Esophagus (tissue), 2 donors: ENCODE measurements at regions not wholly inside any gene's neighbourhood (a gene's known extent, or its start where the extent isn't known, plus 50 kb on each side); places are given as distances from the start of the nearest gene placed in this dataset.
"Not testable (repeated sequence)": the region's sequence is repeated elsewhere in the genome, so short reads cannot be mapped to it uniquely, and the experiment has no call there.

ENCODE experiments used
- H3K27ac ChIP-seq, 2 donors: one replicate each; pipeline ENCODE4 v1.5.1; 2013; ENCODE audit warnings: low read depth in 2 of 2, mild to moderate bottlenecking in 2 of 2, inconsistent platforms in 1 of 2, low read length in 1 of 2, moderate library complexity in 1 of 2
- H3K27me3 ChIP-seq, 2 donors: one replicate each; pipeline ENCODE4 v1.6.1; 2013; ENCODE audit warnings: low read length in 2 of 2, control low read depth in 1 of 2, mild to moderate bottlenecking in 1 of 2; ENCODE audit not compliant: insufficient read depth in 2 of 2, control insufficient read depth in 1 of 2
- H3K36me3 ChIP-seq, 2 donors: one replicate each; pipeline ENCODE4 v1.6.1; 2013; ENCODE audit warnings: low read length in 1 of 2; ENCODE audit not compliant: control insufficient read depth in 2 of 2, insufficient read depth in 2 of 2
- H3K4me1 ChIP-seq, 2 donors: one replicate each; pipeline ENCODE4 v1.6.1; 2013; ENCODE audit warnings: low read length in 1 of 2; ENCODE audit not compliant: control insufficient read depth in 2 of 2, insufficient read depth in 2 of 2
- H3K4me3 ChIP-seq, 2 donors: one replicate each; pipeline ENCODE4 v1.5.1; 2013; ENCODE audit warnings: low read length in 2 of 2, mild to moderate bottlenecking in 2 of 2, low read depth in 1 of 2, moderate library complexity in 1 of 2
- H3K9me3 ChIP-seq, 2 donors: one replicate each; pipeline ENCODE4 v1.6.1; 2013; ENCODE audit warnings: mild to moderate bottlenecking in 2 of 2, low read depth in 1 of 2, low read length in 1 of 2, moderate library complexity in 1 of 2; ENCODE audit not compliant: control insufficient read depth in 2 of 2, insufficient read depth in 1 of 2
- WGBS, 2 donors: extraction: QIAGEN DNeasy Blood & Tissue Kit; methylation state at CpG; one replicate each; pipeline ENCODE4 v1.1.7; 2013; 5-methylcytosine and 5-hydroxymethylcytosine counted together
- donor health status: healthy with polysubstance abuse.
- donor health status: Bipolar disorder and iron deficiency.

DNA sequence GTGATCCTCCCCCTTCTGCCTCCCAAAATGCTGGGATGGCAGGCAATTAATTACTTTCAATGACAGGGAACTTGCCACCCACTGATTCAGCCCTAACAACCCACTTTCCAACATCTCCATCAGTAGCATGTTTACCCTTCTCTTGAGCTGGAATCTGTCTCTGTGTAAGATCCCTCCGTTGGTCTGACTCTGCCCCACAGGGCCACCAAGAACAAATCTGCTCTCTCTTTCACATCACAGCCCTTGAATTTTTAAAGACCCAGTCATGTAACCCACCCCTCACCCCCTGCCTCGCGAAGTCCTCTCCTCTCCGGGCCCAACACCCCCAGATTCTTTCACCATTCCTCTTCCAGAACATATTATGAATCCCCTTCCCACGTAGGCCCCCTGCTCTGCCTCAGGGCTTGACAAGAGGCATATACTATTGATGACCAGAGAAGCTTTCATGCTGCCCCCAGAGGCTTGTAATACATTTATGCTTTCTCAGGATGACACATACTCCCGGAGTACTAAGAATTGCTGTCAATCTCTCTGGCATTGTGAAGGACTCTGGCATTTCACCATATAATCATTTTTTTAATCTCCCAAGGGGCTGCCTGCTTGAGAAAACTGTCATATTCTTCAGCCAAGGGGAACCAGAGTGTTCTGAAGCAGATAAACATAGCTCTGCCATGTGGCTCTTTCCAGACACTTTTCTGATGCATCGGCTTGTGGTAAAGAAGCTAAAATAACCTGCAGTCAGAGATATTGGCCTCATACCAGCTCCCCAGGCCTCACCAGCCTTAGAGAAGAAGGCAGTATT lies 179.2 kb upstream of the AUTS2 start:
- WGBS, 2 donors = 68 to 75% methylated on average over 7 of the region's 7 CpGs

GRCh38 chr7:69419934-69420333 lies 178.3 kb upstream of the AUTS2 start:
- 69 to 70% methylated on average over 5 of the region's 5 CpGs for WGBS, 2 donors
- no peak overlapping the region for H3K27ac ChIP-seq

More for the DNA sequence above, 179.2 kb upstream of the AUTS2 start:
- no peak overlapping the region for H3K27ac ChIP-seq
- H3K36me3 ChIP-seq = no peaks in the 10 kb centered on the region
- H3K27me3 ChIP-seq = no peaks in the 10 kb centered on the region
- no peaks in the 10 kb centered on the region for H3K9me3 ChIP-seq
- no peak overlapping the region for H3K4me3 ChIP-seq
- no peaks in the 10 kb centered on the region for H3K4me1 ChIP-seq

GRCh38 chr7:69422574-69422985 lies 175.7 kb upstream of the AUTS2 start:
- no peaks in the 10 kb centered on the region for H3K27me3 ChIP-seq
- H3K4me3 ChIP-seq = no peak overlapping the region
- no peaks in the 10 kb centered on the region for H3K9me3 ChIP-seq
- no peaks in the 10 kb centered on the region for H3K36me3 ChIP-seq
- peaks cover 0 to 2% of the 10 kb centered on the region in 2 donors for H3K4me1 ChIP-seq
- WGBS, 2 donors = 39 to 43% methylated on average over 4 of the region's 4 CpGs
- no peak overlapping the region for H3K27ac ChIP-seq

More at GRCh38 chr7:69419934-69420333, 178.3 kb upstream of the AUTS2 start:
- Histone ChIP-seq H3K4me3 (no peak overlapping the region), H3K4me1 (no peaks in the 10 kb centered on the region), H3K9me3 (no peaks in the 10 kb centered on the region), H3K27me3 (no peaks in the 10 kb centered on the region), H3K36me3 (no peaks in the 10 kb centered on the region)

GRCh38 chr7:69426705-69427104 lies 171.6 kb upstream of the AUTS2 start:
- Histone ChIP-seq H3K4me1 (peaks cover 0 to 4% of the 10 kb centered on the region in 2 donors), H3K36me3 (no peaks in the 10 kb centered on the region), H3K27me3 (no peaks in the 10 kb centered on the region), H3K27ac (no peak overlapping the region), H3K9me3 (no peaks in the 10 kb centered on the region), H3K4me3 (no peak overlapping the region)
- 77 to 81% methylated on average over 7 of the region's 7 CpGs for WGBS, 2 donors

- no peaks in the 10 kb centered on the region for H3K9me3 ChIP-seq
- WGBS, 2 donors = 46 to 64% methylated on average over 4 of the region's 4 CpGs
Observed at GRCh38 chr7:69428089-69428488, 170.2 kb upstream of the AUTS2 start.

GRCh38 chr7:69429911-69430383 lies 168.3 kb upstream of the AUTS2 start:
- Histone ChIP-seq H3K27ac (peak overlapping the region; percentile 40 to 41), H3K4me1 (peaks cover 0 to 4% of the 10 kb centered on the region in 2 donors), H3K27me3 (no peaks in the 10 kb centered on the region), H3K36me3 (no peaks in the 10 kb centered on the region), H3K4me3 (no peak overlapping the region), H3K9me3 (no peaks in the 10 kb centered on the region)
- 6 to 21% methylated on average over 16 of the region's 16 CpGs for WGBS, 2 donors

More at GRCh38 chr7:69428089-69428488, 170.2 kb upstream of the AUTS2 start:
- Histone ChIP-seq H3K4me3 (no peak overlapping the region), H3K27me3 (no peaks in the 10 kb centered on the region), H3K36me3 (no peaks in the 10 kb centered on the region), H3K4me1 (peaks cover 0 to 4% of the 10 kb centered on the region in 2 donors), H3K27ac (no peak overlapping the region)

GRCh38 chr7:69430384-69431021 lies 167.8 kb upstream of the AUTS2 start:
- Histone ChIP-seq H3K4me3 (no peak overlapping the region), H3K27ac (peak overlapping the region; percentile 40 to 41)

DNA sequence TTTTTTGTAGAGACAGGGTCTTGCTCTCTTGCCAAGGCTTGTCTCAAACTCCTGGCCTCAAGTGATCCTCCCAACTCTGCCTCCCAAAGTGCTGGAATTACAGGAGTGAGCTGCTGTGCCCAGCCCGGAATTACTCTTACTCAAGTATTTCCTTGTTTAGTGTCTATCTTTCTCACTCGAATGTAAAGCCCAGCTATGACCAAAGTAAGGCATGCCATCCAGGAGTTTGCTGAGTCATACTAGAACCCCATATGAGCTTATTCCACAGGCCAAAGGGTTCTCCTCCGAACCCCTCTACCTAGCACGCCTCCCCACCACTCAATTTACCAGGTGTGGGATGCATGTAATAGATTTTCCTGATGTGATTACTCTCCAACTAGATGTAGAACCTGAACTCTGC lies 166.6 kb upstream of the AUTS2 start:
- H3K9me3 ChIP-seq = no peaks in the 10 kb centered on the region
- peaks cover 0 to 2% of the 10 kb centered on the region in 2 donors for H3K4me1 ChIP-seq
- no peak overlapping the region for H3K4me3 ChIP-seq
- H3K27me3 ChIP-seq = no peaks in the 10 kb centered on the region
- no peak overlapping the region for H3K27ac ChIP-seq
- no peaks in the 10 kb centered on the region for H3K36me3 ChIP-seq
- 80 to 83% methylated on average over 4 of the region's 4 CpGs for WGBS, 2 donors

More at GRCh38 chr7:69430384-69431021, 167.8 kb upstream of the AUTS2 start:
- H3K27me3 ChIP-seq = no peaks in the 10 kb centered on the region
- H3K9me3 ChIP-seq = no peaks in the 10 kb centered on the region
- WGBS, 2 donors = 21 to 31% methylated on average over 16 of the region's 16 CpGs
- no peaks in the 10 kb centered on the region for H3K36me3 ChIP-seq
- H3K4me1 ChIP-seq = peaks cover 0 to 4% of the 10 kb centered on the region in 2 donors

- H3K36me3 ChIP-seq, H3K4me3 ChIP-seq, H3K4me1 ChIP-seq, H3K9me3 ChIP-seq, H3K27me3 ChIP-seq, H3K27ac ChIP-seq: not testable (repeated sequence)
- 81 to 84% methylated on average over 5 of the region's 5 CpGs for WGBS, 2 donors
Observed at GRCh38 chr7:69432276-69432675, 166.0 kb upstream of the AUTS2 start.
